ENCODE measurements at regions not wholly inside any gene's neighbourhood (a gene's known extent, or its start where the extent isn't known, plus 50 kb on each side); places are given as distances from the start of the nearest gene placed in this dataset.

DNA sequence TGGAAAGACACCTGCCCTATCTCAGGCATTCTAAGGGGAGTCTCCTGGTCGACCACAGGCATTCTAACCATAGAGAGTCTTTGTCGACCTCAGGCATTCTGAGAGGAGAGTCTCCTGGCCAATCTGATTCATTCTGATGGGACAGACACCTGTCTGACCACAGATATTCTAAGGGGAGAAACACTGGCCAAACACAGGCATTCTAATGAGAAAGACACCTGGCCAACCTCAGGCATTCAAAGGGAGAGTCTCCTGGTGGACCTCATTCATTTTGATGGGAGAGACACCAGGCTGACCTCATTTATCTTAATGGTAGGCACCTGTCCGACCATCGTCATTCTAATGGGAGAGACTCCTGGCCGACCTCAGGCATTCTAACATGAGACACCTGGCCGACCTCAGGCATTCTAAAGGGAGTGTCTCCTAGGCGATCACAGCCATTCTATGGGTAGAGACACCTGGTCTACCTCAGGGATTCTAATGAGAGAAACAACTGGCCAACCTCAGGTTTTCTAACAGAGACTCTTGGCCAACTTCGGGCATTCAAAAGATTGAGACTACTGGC is 1351.5 kb downstream of the UQCRFS1 start:
- TF ChIP-seq, protein P1, sequence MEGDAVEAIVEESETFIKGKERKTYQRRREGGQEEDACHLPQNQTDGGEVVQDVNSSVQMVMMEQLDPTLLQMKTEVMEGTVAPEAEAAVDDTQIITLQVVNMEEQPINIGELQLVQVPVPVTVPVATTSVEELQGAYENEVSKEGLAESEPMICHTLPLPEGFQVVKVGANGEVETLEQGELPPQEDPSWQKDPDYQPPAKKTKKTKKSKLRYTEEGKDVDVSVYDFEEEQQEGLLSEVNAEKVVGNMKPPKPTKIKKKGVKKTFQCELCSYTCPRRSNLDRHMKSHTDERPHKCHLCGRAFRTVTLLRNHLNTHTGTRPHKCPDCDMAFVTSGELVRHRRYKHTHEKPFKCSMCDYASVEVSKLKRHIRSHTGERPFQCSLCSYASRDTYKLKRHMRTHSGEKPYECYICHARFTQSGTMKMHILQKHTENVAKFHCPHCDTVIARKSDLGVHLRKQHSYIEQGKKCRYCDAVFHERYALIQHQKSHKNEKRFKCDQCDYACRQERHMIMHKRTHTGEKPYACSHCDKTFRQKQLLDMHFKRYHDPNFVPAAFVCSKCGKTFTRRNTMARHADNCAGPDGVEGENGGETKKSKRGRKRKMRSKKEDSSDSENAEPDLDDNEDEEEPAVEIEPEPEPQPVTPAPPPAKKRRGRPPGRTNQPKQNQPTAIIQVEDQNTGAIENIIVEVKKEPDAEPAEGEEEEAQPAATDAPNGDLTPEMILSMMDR (IDR thresholded peaks at IDR 0.05) = no peak

DNA sequence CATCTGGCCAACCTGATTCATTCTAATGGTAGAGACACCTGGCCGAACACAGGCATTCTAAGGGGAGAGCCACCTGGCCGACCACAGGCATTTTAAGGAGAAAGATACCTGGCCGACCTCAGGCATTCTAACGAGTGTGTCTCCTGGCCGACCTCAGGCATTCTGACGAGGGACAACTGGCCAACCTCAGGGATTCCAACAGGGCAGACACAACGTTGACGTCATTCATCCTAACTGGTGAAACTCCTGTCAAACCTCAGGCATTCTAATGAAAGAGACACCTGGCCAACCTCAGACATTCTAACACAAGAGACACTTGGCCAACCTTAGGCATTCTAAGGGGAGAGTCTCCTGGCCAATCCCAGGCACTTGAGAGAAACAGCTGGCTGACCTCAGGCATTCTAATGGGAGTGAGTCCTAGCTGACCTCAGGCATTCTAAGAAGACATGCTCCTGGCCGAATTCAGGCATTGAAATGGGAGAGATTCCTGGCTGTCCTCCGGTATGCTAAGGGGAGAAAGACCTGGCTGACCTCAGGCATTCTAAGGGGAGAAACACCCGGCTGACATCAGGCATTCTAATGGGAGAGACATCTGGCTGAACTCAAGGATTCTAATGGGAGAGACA is 1352.5 kb downstream of the UQCRFS1 start:
- TF ChIP-seq, protein P1 (IDR thresholded peaks at IDR 0.05) = no peak

DNA sequence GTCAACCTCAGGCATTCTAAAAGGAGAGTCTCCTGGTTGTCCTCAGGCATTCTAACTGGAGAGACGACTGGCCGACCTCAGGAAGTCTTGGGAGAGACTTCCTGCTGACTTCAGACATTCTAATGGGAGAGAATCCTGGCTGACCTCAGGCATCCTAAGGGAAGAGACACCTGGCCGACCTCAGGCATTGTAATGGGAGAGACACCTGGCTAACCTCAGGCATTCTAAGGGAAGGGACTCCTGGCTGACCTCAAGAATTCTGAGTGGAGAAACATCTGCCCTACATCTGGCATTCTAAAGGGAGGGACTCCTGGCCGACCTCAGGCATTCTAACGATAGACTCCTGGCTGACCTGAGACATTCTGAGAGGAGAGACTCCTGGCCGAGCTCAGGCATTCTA is 1353.3 kb downstream of the UQCRFS1 start:
- TF ChIP-seq, protein P1 (IDR thresholded peaks at IDR 0.05) = no peak

DNA sequence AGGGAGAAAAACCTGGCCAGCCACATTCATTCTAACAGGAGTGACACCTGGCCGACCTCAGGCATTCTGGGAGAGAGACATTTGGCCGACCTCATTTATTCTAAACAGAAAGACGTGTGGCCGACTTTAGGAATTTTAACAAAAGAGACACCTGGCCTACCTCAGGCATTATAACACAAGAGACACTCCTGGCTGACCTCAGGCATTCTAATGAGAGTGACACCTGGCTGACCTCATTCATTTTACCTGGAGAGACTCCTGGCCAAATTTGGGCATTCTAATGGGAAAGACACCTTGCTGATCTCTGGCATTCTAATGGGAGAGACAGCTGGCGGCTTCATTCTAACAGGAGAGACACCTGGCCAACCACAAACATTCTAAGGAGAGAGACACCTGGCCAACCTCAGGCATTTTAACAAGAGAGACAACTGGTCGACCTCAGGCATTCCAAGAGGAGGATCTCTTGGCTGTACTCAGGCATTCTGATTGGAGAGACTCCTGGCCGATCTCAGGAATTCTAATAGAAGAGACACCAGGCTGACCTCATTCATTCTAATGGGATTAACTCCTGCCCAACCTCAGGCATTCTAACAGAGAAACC is 1353.9 kb downstream of the UQCRFS1 start:
- TF ChIP-seq, protein P1 (IDR thresholded peaks at IDR 0.05) = no peak

DNA sequence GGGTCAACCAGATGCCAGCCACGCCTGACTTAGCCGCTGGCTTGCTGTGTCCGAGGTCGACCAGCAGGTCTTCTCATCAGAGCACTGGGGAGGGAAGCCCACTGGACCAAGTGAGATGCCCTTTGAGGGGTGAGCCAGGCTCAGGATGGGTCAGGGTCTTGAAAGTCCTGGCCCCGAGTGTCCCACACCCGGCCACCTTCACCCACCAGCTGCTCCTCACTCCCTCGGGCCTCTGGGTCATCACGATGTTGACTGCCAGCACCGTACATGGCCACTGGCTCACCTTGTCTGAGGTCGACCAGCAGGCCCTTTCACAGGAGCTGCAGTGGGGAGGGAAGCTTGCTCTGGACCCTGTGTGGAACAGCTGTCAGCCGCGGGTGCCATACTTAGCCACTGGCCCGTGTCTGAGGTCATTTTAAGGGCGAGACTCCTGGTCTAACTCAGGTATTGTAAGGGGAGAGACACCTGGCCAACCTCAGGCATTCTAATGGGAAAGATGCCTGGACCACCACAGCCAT is 1361.3 kb downstream of the UQCRFS1 start:
- TF ChIP-seq, protein P1 (IDR thresholded peaks at IDR 0.05) = no peak

DNA sequence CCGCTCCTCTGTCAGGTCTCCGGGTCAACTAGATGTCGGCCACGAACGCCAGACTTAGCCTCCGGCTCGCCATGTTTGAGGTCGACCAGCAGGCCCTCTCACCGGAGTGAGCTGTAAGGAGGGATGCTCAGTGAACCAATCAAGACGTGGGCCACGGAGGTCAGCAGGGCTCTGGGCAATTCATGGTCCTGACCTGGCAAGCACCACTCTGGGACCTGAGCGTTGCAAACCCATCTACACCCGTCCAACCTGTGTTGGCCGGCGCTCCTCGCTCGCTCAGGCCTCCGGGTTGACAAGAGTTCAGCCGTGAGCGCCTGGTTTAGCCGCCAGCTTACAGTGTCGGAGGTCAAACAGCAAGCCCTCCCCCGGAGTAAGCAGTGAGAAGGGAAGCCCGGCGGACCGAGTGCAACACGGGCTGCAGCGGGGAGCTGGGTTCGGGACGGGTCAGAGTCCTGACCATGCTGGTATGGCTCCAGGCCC is 1361.9 kb downstream of the UQCRFS1 start:
- TF ChIP-seq, protein P1 (IDR thresholded peaks at IDR 0.05) = no peak

DNA sequence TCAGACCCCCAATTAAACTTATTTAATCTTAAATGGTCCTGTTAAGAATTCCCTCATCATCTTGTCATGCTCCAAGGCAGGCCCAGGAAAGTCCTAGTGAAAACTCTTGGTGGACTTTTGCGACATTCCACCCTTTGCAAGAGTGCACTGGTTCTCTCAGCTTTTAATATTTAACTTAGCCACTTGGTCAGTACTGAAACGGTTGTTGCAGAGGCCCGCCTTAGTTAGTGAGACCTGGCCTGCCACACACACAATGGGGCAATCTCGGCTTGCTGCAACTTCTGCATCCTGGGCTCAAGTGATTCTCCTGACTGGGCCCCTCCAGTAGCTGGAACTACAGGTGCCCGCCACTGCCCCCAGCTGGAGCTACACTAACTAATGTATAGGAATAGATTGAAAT is 1366.0 kb downstream of the UQCRFS1 start:
- TF ChIP-seq, protein P1 (IDR thresholded peaks at IDR 0.05) = no peak

Measured in LNCAP (cell line).